ENCODE measurements at regions not wholly inside any gene's neighbourhood (a gene's known extent, or its start where the extent isn't known, plus 50 kb on each side); places are given as distances from the start of the nearest gene placed in this dataset.

DNA sequence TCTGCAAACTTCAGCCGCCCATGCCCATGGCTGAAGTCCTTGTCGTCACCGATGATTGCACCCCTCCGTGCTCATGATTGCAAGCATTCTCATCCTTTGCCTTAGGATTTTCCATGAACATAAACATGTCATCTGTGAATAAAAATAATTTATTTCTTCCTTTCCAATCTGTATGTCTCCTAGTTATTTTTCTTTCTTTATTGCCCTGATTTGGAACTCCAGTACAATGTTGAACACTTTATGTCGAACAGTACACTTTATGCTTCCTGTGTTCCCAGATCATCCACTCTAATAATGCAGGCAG lies 170.9 kb upstream of the SYT6 start:
- TF ChIP-seq, protein P1, sequence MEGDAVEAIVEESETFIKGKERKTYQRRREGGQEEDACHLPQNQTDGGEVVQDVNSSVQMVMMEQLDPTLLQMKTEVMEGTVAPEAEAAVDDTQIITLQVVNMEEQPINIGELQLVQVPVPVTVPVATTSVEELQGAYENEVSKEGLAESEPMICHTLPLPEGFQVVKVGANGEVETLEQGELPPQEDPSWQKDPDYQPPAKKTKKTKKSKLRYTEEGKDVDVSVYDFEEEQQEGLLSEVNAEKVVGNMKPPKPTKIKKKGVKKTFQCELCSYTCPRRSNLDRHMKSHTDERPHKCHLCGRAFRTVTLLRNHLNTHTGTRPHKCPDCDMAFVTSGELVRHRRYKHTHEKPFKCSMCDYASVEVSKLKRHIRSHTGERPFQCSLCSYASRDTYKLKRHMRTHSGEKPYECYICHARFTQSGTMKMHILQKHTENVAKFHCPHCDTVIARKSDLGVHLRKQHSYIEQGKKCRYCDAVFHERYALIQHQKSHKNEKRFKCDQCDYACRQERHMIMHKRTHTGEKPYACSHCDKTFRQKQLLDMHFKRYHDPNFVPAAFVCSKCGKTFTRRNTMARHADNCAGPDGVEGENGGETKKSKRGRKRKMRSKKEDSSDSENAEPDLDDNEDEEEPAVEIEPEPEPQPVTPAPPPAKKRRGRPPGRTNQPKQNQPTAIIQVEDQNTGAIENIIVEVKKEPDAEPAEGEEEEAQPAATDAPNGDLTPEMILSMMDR (IDR thresholded peaks at IDR 0.05): no peak
- no peak for DNase-seq (ENCODE audit: low spot score)
- no peak overlapping the region for H3K27ac ChIP-seq
- H3K4me3 ChIP-seq: no peak overlapping the region

DNA sequence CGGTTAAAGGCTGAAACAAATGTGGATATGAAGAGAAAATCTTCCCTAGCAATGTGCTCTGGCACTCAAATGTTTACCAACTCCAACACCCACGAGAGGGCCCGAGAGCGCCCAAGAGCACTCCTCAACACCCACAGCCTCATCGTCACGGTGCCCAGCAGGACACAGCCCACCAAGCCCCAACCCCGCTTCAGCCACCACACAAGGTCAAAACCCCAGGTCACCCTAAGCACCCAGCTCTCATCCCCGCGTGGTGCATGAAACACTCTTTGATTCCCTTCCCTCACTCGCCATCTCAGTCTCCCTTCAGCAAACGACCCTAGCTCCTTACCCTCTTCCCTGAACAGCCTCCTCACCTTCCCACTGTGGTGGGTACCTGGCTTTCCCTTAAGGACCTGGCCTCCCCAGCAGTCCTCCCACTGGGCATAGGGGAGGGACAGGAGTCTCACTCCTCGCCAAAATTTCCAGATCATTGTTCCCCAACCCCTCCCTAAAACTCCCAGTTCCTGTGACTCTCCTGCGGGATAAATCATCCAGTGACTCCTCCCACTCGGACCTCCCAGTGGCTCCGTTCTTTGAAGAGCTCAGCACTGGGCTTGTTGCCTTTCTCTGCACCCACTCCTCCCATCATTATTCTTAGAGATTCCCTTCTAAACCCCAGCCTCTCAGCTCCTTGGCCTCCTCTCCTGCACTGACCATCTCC lies 170.4 kb upstream of the SYT6 start:
- Histone ChIP-seq H3K27ac (no peak overlapping the region), H3K4me3 (no peak overlapping the region)
- TF ChIP-seq, protein P1 (IDR thresholded peaks at IDR 0.05): no peak
- DNase-seq (ENCODE audit: low spot score): no peak

DNA sequence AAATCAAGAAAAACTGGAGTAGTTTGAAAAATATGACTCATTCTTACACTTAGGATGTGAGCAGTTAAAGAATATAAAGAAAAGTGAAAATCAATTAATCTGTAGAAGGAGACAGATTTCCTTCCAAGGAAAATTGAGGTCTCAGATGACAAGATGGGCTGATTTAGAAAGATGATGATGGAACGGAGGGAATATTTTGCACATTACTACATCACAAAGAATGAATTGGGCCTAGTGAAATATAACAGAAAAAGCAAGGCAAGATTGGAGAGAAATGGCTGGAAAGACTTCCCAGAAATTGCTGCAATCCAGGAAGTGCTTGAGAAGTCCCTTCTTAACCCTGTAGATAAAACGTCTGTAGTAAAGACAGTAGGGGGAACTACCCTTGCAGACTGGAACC lies 169.1 kb upstream of the SYT6 start:
- H3K27ac ChIP-seq: no peak overlapping the region
- H3K4me3 ChIP-seq: no peak overlapping the region
- TF ChIP-seq, protein P1 (IDR thresholded peaks at IDR 0.05): no peak
- DNase-seq (ENCODE audit: low spot score): no peak

DNA sequence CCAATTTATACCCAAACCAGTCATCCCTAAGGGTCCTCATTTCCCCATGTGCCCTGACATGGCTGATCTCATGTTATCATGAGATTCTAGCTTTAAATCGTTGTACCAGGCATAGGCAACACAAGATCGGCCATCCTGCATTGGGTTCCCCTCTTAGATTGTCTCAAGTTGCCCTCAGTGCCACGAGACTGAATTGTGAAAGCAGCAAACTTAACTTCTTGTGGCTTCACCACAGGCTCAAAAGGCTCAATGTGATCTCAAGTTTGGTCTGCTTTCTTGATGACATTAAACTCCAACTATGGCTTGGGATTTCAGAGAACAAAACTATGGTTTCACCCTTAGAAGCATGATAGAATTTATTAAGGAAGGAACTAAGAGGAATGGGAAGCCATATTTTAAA lies 168.5 kb upstream of the SYT6 start:
- Histone ChIP-seq H3K4me3 (no peak overlapping the region), H3K27ac (no peak overlapping the region)
- no peak for DNase-seq (ENCODE audit: low spot score)
- TF ChIP-seq, protein P1 (IDR thresholded peaks at IDR 0.05): no peak

DNA sequence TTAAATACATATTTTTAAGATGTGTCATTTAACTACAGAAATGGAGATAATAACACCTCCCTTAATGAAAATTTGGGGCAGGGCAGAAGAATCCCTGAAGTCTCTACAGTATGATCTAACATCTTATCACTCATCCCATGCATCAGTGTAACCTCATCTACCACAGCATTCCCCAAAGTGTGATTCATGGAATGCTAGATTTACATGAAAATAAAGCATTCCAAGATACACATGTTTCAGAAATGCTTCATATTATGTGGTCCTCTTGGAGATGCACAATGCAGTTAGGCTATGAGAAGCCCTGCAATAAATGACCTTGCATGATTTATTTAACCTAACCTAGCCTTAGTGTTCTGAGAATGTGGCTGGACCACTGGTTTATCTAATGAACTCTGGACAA lies 166.9 kb upstream of the SYT6 start:
- H3K27ac ChIP-seq: no peak overlapping the region
- H3K4me3 ChIP-seq: no peak overlapping the region
- no peak for DNase-seq (ENCODE audit: low spot score)
- TF ChIP-seq, protein P1 (IDR thresholded peaks at IDR 0.05): no peak

DNA sequence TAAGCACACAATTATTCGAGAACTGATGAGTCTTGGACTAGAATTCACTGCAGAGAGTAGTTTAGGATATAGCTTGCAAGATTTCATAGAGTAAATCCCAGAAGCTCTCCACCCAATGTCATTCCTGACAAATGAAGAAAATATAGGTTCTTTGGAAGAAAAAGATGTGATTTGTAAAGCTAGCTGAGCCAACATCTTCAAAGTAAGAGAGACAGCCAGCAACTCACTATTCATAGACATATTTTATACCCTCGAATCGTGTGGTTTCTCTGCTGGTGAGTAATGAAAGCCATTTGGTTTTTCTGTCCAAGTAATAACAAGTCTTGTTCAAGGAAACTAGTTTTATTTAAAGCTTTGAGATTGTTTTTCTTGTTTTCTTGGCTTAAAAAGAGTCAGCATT lies 165.7 kb upstream of the SYT6 start:
- peak overlapping the region; percentile 8 to 62 for H3K27ac ChIP-seq
- no peak for DNase-seq (ENCODE audit: low spot score)
- TF ChIP-seq, protein P1 (IDR thresholded peaks at IDR 0.05): no peak
- no peak overlapping the region for H3K4me3 ChIP-seq

DNA sequence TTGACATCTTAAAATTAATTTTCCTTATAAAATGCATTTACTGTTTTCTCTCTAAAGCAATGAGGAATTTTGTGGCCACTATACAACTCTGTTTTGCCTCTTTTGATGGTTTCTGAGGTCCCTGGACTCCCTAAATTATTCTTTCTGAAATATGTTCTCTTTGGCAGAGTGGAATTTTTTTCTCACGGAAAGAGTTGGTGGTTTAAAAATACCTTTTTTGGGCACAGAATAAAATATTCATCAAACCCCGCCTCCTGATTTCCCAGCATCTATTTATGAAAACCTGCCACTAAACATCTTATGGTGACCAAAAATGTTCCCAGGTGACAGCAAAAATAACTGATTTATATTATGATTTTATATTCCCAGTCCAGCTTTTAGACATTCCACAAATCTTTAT lies 165.3 kb upstream of the SYT6 start:
- H3K27ac ChIP-seq: peak overlapping the region; percentile 8 to 62
- no peak overlapping the region for H3K4me3 ChIP-seq
- TF ChIP-seq, protein P1 (IDR thresholded peaks at IDR 0.05): no peak
- no peak for DNase-seq (ENCODE audit: low spot score)
